IPS-20b (cell line): ENCODE measurements at regions not wholly inside any gene's neighbourhood (a gene's known extent, or its start where the extent isn't known, plus 50 kb on each side); places are given as distances from the start of the nearest gene placed in this dataset.

Experiments used
- H3K27ac ChIP-seq: one replicate; pipeline ENCODE4 v1.5.1; 2013; ENCODE audit warnings: low read length
- H3K27me3 ChIP-seq: 2 replicates; pipeline ENCODE4 v1.6.1; 2013; ENCODE audit warnings: mild to moderate bottlenecking, low read length, inconsistent platforms; ENCODE audit not compliant: insufficient read depth
- H3K36me3 ChIP-seq: 2 replicates; pipeline ENCODE4 v1.6.1; 2013; ENCODE audit warnings: low read depth, mild to moderate bottlenecking, inconsistent platforms, low read length, moderate library complexity; ENCODE audit not compliant: insufficient read depth
- H3K4me1 ChIP-seq: 2 replicates; pipeline ENCODE4 v1.6.1; 2013; ENCODE audit warnings: mild to moderate bottlenecking, control low read depth, inconsistent platforms, low read length, moderate library complexity; ENCODE audit not compliant: insufficient read depth
- H3K4me3 ChIP-seq: 2 replicates; pipeline ENCODE4 v1.5.1; 2013; ENCODE audit warnings: mild to moderate bottlenecking, low read length, inconsistent platforms
- H3K9ac ChIP-seq: 2 replicates; pipeline ENCODE4 v1.6.1; 2013; ENCODE audit warnings: low read depth, mild to moderate bottlenecking, inconsistent platforms, low read length, moderate library complexity
- H3K9me3 ChIP-seq: 2 replicates; pipeline ENCODE4 v1.6.1; 2013; ENCODE audit warnings: mild to moderate bottlenecking, low read depth, low read length, inconsistent platforms; ENCODE audit not compliant: insufficient read depth

DNA sequence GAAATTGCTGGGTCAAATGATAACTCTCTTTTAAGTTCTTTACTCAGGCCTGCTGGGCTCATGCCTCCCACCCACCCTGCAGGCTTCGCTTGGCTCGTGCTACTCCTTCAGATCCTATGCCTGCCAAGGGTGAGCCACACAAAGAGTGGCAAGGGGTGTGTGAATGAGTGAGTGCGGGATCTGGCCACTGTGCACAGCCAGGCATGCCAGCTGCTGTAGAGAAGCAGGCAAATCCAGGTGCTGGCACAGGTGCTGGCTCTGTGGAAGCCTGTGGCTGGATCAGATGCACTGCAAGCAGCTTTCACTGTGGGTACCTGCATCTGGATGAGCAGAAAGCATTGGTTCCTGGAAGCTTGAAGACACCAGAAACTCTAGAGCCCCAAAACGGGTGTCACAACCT is 1055.7 kb upstream of the EPHA6 start:
- Histone ChIP-seq H3K9ac (no peak overlapping the region), H3K4me1 (no peaks in the 10 kb centered on the region), H3K27ac (no peak overlapping the region), H3K9me3 (no peaks in the 10 kb centered on the region), H3K4me3 (no peak overlapping the region), H3K27me3 (no peaks in the 10 kb centered on the region), H3K36me3 (no peaks in the 10 kb centered on the region)

DNA sequence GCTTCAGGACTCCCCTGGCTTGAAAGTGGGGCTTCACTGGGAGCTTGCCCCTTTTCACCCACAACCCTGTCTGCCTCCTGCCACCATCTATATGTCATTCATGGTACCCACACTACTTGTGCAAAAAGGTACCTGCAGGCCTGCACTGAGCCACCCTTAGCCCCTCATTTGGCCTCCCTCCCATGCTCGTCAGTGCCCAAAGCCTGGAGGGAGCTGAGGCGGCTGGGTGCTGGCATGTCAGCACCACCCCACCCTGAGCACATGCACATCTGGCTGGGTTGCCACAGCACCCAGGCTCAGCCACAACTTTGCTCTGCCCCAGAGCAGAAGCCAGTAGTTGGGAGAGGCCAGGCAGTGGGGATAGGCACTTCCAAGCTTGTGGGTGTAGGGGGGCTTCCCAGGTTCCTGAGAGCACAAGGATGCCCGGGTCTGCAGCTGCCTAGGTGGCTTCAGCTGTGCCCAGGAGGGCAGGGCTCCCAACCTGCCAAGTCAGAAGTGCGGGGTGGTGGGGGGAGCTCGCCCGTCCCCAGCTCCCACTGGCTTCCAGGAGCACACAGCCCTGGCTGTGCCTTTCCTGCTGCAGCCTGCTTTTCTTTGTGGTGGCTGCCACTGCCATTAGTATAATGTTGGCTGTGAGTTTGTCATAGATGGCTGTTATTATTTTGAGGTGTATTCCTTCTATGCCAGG is 1054.6 kb upstream of the EPHA6 start:
- H3K4me1 ChIP-seq = no peaks in the 10 kb centered on the region
- no peaks in the 10 kb centered on the region for H3K36me3 ChIP-seq
- H3K9ac ChIP-seq = no peak overlapping the region
- no peak overlapping the region for H3K4me3 ChIP-seq
- H3K27me3 ChIP-seq = no peaks in the 10 kb centered on the region
- H3K9me3 ChIP-seq = no peaks in the 10 kb centered on the region
- no peak overlapping the region for H3K27ac ChIP-seq

DNA sequence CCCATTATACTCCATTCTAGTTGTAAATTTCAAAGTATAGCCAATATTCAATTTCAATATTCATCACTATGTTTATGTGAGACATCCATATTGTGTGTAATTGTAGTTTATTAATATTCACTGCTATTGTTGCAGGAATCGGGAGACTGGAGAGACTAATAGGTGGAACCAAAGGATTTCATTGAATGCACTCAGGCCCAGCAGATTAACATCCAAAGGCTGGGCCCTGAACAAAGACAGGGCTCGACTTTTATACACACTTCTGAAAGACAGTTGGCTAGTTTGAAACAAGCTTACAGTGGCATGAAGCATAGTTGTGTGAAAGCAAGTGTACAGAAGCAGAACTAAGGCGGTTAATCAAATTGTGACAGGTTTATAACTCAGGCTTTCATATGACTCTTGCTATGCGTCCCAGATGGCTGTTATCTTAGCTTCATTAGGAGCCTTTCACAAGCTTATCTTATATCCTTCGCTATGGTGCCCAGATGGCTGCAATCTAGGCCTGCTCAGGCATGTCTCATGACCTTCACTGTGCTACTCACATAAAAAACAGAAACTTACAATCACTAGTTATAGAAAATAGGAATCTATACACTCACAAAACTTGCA is 1038.8 kb upstream of the EPHA6 start:
- no peaks in the 10 kb centered on the region for H3K4me1 ChIP-seq
- H3K27ac ChIP-seq = no peak overlapping the region

DNA sequence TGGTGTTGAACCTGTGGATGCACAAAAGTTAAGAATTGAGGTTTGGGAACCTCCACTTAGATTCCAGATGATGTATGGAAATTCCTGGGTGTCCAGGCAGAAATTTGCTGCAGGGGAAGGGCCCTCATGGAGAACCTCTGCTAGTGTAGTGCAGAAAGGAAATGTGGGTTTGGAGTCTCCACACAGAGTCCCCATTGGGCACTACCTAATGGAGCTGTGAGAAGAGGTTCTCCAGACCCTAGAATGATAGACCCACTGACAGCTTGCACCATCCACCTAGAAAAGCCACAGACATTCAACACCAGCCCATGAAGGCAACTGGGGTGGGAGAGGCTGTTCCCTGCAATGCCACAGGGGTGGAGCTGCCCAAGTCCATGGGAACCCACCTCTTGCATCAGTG is 1032.8 kb upstream of the EPHA6 start:
- Histone ChIP-seq H3K9ac (no peak overlapping the region), H3K27me3 (no peaks in the 10 kb centered on the region)

More for the DNA sequence above, 1038.8 kb upstream of the EPHA6 start:
- Histone ChIP-seq H3K4me3 (no peak overlapping the region), H3K9me3 (peaks cover 36% of the 10 kb centered on the region), H3K9ac (no peak overlapping the region), H3K27me3 (no peaks in the 10 kb centered on the region), H3K36me3 (peaks cover 4% of the 10 kb centered on the region; the same call in 1 of the 2 replicates)

DNA sequence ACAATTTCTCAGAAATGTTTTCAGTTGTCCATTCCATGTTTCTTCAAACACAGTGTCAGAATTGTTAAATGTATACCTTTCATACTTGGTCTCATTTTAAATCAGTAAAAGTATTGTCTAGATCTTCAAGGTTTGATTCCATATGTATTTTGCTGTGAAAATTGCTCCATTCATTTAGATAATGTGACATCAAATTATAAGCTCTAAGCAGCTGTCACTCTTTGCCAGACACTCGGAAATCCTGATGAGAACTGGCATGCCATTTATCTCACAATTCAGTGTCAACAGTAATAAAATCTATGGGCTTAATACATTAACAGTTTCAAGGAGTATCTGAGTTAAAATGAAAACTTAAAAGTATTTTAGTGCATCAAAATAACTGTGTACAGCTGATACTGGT is 1025.3 kb upstream of the EPHA6 start:
- H3K9ac ChIP-seq = no peak overlapping the region
- no peaks in the 10 kb centered on the region for H3K4me1 ChIP-seq
- H3K9me3 ChIP-seq = no peaks in the 10 kb centered on the region
- H3K36me3 ChIP-seq = no peaks in the 10 kb centered on the region
- no peaks in the 10 kb centered on the region for H3K27me3 ChIP-seq
- no peak overlapping the region for H3K27ac ChIP-seq
- H3K4me3 ChIP-seq = no peak overlapping the region

More for the DNA sequence above, 1032.8 kb upstream of the EPHA6 start:
- Histone ChIP-seq H3K36me3 (no peaks in the 10 kb centered on the region), H3K27ac (no peak overlapping the region), H3K4me3 (no peak overlapping the region), H3K4me1 (no peaks in the 10 kb centered on the region), H3K9me3 (peaks cover under 1% of the 10 kb centered on the region; the same call in 1 of the 2 replicates)

DNA sequence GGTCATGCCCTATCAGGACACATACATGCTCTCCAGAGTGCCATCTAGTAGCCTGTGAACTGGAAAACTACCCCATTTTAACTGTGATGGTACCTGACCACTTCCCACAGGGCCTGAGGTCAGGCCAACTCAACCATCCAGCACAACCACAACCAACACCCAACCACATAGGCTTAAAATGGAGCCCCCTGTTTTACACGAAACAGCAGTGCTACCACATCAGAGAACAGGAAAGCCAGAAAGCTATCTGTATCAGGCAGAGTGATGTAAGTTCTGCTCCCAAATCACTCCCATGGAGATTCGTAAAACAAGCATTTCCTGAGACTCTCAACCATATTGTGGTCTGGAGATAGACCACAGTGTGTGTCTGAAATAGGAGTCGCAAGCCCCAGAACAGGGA is 1017.3 kb upstream of the EPHA6 start:
- Histone ChIP-seq H3K36me3 (no peaks in the 10 kb centered on the region), H3K4me1 (no peaks in the 10 kb centered on the region), H3K9me3 (no peaks in the 10 kb centered on the region), H3K27ac (no peak overlapping the region), H3K4me3 (no peak overlapping the region), H3K9ac (no peak overlapping the region), H3K27me3 (no peaks in the 10 kb centered on the region)

DNA sequence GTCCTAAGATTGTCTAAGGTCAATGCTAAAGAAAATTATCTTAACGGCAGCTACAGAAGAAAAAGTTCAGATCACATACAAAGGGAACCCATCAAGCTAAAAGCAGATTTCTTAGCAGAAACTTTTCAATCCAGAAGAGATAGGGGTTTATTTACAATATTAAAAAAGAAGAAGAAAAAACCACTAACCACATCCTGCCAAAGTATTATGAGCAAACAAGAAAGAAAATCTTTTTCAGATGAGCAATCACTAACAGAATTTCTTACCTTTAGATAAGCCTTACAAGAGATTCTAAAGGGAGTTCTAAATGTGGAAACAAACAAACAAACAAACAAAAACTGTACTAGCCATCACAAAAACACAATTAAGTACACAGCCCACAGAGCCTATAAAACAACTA is 1015.8 kb upstream of the EPHA6 start:
- Histone ChIP-seq H3K27me3 (no peaks in the 10 kb centered on the region), H3K9ac (no peak overlapping the region), H3K9me3 (no peaks in the 10 kb centered on the region), H3K4me3 (no peak overlapping the region), H3K4me1 (no peaks in the 10 kb centered on the region), H3K36me3 (no peaks in the 10 kb centered on the region), H3K27ac (no peak overlapping the region)

DNA sequence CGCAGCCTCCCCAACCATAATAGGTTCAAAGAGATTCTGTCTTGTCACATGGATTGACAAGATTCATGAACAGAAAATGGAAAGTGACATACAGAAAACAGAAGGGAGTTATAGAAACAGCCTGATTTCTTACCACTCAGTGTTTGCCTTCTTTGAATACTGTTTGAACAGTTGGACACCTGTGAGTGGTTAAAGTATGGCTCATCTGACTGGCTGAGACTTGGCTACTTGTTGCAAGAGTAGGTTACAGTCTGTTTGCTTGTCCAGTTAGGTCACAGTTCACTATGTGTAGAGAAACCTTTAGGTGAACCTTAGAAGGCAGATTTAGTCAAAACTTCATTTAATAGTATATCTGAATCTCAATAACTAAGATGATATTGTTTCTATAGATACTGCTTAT is 1003.9 kb upstream of the EPHA6 start:
- Histone ChIP-seq H3K27ac (no peak overlapping the region), H3K9me3 (no peaks in the 10 kb centered on the region), H3K4me1 (no peaks in the 10 kb centered on the region), H3K4me3 (no peak overlapping the region), H3K9ac (no peak overlapping the region), H3K27me3 (no peaks in the 10 kb centered on the region), H3K36me3 (no peaks in the 10 kb centered on the region)

DNA sequence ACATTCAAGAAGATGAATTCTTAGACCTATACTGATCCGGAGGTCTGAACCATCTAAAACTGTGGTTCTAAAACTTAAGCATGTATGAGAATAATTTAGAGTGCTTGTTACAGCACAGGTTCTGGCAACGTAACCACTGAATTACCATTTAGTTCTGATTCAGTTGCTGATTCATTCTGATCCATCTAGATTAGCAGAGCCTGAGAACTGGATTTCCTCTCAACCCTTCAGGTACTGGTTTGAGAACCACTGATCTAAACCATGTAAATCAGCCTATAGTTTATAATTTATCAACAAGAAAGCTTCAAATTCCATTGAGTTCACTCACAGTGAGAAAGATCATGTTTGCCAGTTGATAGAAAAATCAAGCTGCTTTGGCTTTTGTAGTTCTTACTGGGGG is 1001.1 kb upstream of the EPHA6 start:
- Histone ChIP-seq H3K4me3 (no peak overlapping the region), H3K4me1 (no peaks in the 10 kb centered on the region), H3K27ac (no peak overlapping the region), H3K36me3 (no peaks in the 10 kb centered on the region), H3K9me3 (no peaks in the 10 kb centered on the region), H3K27me3 (no peaks in the 10 kb centered on the region), H3K9ac (no peak overlapping the region)

DNA sequence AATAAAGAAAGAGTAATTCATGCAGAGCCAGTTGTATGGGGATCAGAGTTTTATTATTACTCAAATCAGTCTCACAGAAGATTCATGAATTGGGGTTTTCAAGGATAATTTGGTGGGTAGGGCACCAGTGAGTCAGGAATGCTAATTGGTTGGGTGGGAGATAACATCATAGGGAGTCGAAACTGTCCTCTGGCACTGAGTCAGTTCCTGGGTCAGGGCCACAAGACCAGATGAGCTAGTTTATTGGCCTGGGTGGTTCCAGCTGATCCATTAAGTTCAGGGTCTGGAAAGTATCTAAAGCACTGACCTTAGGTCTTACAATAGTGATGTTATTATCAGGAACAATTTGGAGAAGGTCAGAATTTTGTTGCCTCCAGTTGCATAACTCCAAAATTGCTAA is 998.6 kb upstream of the EPHA6 start:
- H3K4me3 ChIP-seq = no peak overlapping the region
- no peaks in the 10 kb centered on the region for H3K4me1 ChIP-seq
- no peaks in the 10 kb centered on the region for H3K36me3 ChIP-seq
- no peaks in the 10 kb centered on the region for H3K9me3 ChIP-seq
- no peak overlapping the region for H3K9ac ChIP-seq
- H3K27me3 ChIP-seq = no peaks in the 10 kb centered on the region
- no peak overlapping the region for H3K27ac ChIP-seq

DNA sequence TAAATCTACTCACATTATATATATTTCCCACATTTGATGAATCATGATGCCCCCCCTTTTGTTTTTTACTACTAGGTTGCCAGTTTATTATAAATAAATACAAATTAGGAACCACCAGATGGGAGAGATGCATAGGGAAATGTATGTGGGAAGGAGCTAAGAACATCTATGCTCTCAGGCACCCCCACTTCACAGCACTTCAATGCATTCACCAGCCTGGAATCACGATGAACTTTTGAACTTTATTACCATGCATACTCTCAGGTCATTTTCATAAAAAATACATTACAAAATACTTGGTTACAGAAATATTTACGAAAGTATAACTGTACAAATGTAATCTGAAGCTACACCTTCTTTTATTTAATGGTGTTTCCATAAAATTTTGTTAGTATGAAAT is 988.0 kb upstream of the EPHA6 start:
- Histone ChIP-seq H3K4me1 (no peaks in the 10 kb centered on the region), H3K27ac (no peak overlapping the region)

DNA sequence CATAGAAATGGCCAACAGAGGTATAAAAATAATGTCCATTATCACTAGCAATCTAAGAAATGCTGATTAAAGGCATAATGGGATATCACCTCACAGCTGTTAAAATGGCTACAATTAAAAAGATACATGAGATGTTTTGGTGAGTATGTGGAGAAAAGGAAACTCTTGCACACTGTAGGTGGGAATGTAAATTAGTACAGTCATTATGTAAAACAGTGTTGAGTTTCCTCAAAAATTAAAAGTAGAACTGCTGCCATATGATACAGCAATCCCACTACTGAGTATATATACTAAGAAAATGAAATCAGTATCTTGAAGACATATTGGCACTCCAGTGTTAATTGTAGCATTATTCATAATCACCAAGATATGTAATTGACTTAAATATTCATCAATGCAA is 982.2 kb upstream of the EPHA6 start:
- H3K36me3 ChIP-seq = no peaks in the 10 kb centered on the region
- no peak overlapping the region for H3K9ac ChIP-seq
- no peak overlapping the region for H3K27ac ChIP-seq

More for the DNA sequence above, 988.0 kb upstream of the EPHA6 start:
- no peak overlapping the region for H3K9ac ChIP-seq
- H3K27me3 ChIP-seq = no peaks in the 10 kb centered on the region
- no peaks in the 10 kb centered on the region for H3K9me3 ChIP-seq
- no peak overlapping the region for H3K4me3 ChIP-seq
- no peaks in the 10 kb centered on the region for H3K36me3 ChIP-seq

More for the DNA sequence above, 982.2 kb upstream of the EPHA6 start:
- no peaks in the 10 kb centered on the region for H3K27me3 ChIP-seq
- no peaks in the 10 kb centered on the region for H3K9me3 ChIP-seq
- no peaks in the 10 kb centered on the region for H3K4me1 ChIP-seq
- no peak overlapping the region for H3K4me3 ChIP-seq
